ENCODE measurements at regions not wholly inside any gene's neighbourhood (a gene's known extent, or its start where the extent isn't known, plus 50 kb on each side); places are given as distances from the start of the nearest gene placed in this dataset.

GRCh38 chr6:137334094-137334493 is 114.9 kb upstream of the IFNGR1 start:
- H3K4me3 ChIP-seq: no peak overlapping the region
- no peaks in the 10 kb centered on the region for H3K4me1 ChIP-seq
- no peak for TF ChIP-seq EP300 (IDR thresholded peaks at IDR 0.05)
- TF ChIP-seq CTCF (IDR thresholded peaks at IDR 0.05): no peak
- TF ChIP-seq POLR2A (IDR thresholded peaks at IDR 0.05): no peak
- no peak for TF ChIP-seq POLR2AphosphoS5 (IDR thresholded peaks at IDR 0.05)
- ATAC-seq (ENCODE audit: low FRiP score in 2 of 2) (no peak), DNase-seq (no peak)
- no peak overlapping the region for H3K27ac ChIP-seq
- no peaks in the 10 kb centered on the region for H3K36me3 ChIP-seq
- no peaks in the 10 kb centered on the region for H3K27me3 ChIP-seq
- 77 to 81% methylated on average over 5 of the region's 5 CpGs for WGBS, 2 donors
- no peaks in the 10 kb centered on the region for H3K9me3 ChIP-seq

DNA sequence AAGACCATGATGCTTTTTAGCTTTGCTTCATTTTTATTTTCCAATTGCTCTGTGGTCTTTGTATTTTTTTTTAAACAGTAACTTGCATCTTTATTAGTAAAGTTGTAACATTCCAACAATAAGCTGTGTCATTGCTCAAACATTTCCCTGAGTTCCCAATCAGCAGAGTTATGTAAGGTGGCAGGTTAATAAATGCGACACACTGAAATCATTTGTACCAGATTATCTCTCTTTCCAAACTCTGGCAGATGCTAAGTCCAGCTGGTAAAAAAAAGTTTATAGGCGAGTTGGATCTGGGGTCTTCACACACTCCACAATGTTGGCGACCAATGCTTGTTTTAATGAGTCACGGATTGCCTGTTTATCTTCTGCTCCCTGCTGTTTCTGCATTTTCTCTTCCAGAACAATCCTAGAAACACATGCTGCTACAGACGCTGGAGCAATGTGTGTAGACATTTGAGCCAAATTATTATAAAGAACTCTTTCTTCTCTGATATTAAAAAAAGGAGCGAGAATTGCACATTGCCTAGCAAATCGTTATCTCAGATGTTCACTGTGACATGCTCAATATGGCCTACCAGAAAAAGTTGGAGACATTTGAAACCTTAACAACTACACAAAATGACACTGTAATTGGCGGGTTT is 113.6 kb upstream of the IFNGR1 start:
- DNase-seq (no peak), ATAC-seq (ENCODE audit: low FRiP score in 2 of 2) (peak in 1 of 2 donors; percentile 45)
- 72 to 80% methylated on average over 8 of the region's 8 CpGs for WGBS, 2 donors
- no peaks in the 10 kb centered on the region for H3K9me3 ChIP-seq
- TF ChIP-seq CTCF (IDR thresholded peaks at IDR 0.05) (no peak), EP300 (IDR thresholded peaks at IDR 0.05) (no peak), POLR2AphosphoS5 (IDR thresholded peaks at IDR 0.05) (no peak), POLR2A (IDR thresholded peaks at IDR 0.05) (no peak)
- no peaks in the 10 kb centered on the region for H3K36me3 ChIP-seq
- no peaks in the 10 kb centered on the region for H3K27me3 ChIP-seq
- H3K4me3 ChIP-seq: no peak overlapping the region
- no peaks in the 10 kb centered on the region for H3K4me1 ChIP-seq
- no peak overlapping the region for H3K27ac ChIP-seq

DNA sequence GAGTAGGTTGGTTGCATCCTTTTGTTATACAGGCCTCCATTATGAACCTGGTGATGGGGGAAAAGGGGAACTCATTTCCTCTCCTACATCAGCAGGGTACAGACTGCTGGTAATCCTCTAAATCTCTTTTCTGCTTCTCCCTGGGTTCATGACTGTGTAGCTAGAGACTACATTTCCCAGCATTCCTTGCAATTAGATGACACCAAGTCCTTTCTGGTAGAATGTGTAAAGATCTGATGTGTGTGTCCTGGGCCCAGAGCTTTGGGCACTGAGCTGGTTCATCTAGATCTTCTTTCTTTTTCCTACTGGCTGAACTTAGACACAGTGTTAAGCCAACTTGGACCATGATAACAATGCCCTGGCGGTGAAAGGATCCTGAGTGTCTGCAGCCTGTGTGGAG is 104.7 kb upstream of the IFNGR1 start:
- Histone ChIP-seq H3K27me3 (no peaks in the 10 kb centered on the region), H3K4me1 (no peaks in the 10 kb centered on the region), H3K36me3 (no peaks in the 10 kb centered on the region), H3K9me3 (no peaks in the 10 kb centered on the region), H3K27ac (no peak overlapping the region), H3K4me3 (no peak overlapping the region)
- TF ChIP-seq POLR2A (IDR thresholded peaks at IDR 0.05): no peak
- TF ChIP-seq CTCF (IDR thresholded peaks at IDR 0.05): no peak
- TF ChIP-seq POLR2AphosphoS5 (IDR thresholded peaks at IDR 0.05): no peak
- TF ChIP-seq EP300 (IDR thresholded peaks at IDR 0.05): no peak
- no peak for ATAC-seq (ENCODE audit: low FRiP score in 2 of 2)
- no peak for DNase-seq
- 100% methylated on average over 1 of the region's 1 CpG for WGBS, 2 donors

DNA sequence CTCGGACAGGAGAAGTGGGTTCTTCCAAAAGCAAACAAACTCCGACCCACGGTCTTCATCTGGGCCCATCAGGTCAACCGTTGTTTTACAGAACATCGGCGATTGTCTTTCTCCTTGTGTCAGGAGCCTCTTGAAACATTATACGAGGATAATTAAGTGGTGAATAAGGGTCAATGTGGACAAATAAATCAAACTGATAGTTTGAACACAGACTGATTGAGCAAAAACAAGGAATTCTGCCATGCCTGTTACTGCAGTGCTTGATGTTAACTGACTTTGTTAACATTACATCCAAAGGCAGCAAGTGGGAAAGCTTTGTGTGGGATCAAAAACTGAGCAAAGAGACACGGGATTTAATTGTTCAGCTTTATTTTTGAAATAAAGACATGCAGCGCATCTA is 101.1 kb upstream of the IFNGR1 start:
- Histone ChIP-seq H3K4me3 (no peak overlapping the region), H3K9me3 (no peaks in the 10 kb centered on the region), H3K27me3 (no peaks in the 10 kb centered on the region), H3K4me1 (peaks cover 0 to 2% (median under 1%) of the 10 kb centered on the region in 4 donors), H3K27ac (no peak overlapping the region), H3K36me3 (no peaks in the 10 kb centered on the region)
- DNase-seq (no peak), ATAC-seq (ENCODE audit: low FRiP score in 2 of 2) (no peak)
- WGBS, 2 donors: 78 to 81% methylated on average over 9 of the region's 9 CpGs
- TF ChIP-seq POLR2A (IDR thresholded peaks at IDR 0.05) (no peak), EP300 (IDR thresholded peaks at IDR 0.05) (no peak), POLR2AphosphoS5 (IDR thresholded peaks at IDR 0.05) (no peak), CTCF (IDR thresholded peaks at IDR 0.05) (no peak)

DNA sequence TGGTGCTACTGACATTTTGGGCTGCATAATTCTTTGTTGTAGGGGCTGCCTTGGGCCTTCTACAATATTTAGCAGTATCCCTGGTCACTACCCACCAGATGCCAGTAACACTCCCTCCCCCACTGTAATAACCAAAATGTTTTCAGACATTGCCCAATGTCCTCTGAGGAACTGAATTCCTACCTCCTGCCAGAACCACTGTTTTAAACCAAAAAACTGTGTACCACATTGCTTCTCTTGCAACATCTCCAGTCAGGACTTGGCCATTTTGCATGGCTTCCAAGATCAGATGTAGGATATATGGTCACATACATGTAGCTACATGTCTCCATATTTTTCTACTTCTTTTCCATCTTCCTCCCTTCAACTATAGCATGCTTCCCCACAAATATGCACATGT is 97.4 kb upstream of the IFNGR1 start:
- Histone ChIP-seq H3K4me1 (peaks cover 10 to 17% (median 15%) of the 10 kb centered on the region in 4 donors), H3K4me3 (no peak overlapping the region), H3K27me3 (no peaks in the 10 kb centered on the region), H3K36me3 (no peaks in the 10 kb centered on the region), H3K27ac (no peak overlapping the region), H3K9me3 (no peaks in the 10 kb centered on the region)
- TF ChIP-seq POLR2AphosphoS5 (IDR thresholded peaks at IDR 0.05) (no peak), POLR2A (IDR thresholded peaks at IDR 0.05) (no peak), EP300 (IDR thresholded peaks at IDR 0.05) (no peak), CTCF (IDR thresholded peaks at IDR 0.05) (no peak)
- ATAC-seq (ENCODE audit: low FRiP score in 2 of 2): no peak
- DNase-seq: no peak
